GM21360 (cell line): ENCODE measurements at regions not wholly inside any gene's neighbourhood (a gene's known extent, or its start where the extent isn't known, plus 50 kb on each side); places are given as distances from the start of the nearest gene placed in this dataset.
"Not testable (repeated sequence)": the region's sequence is repeated elsewhere in the genome, so short reads cannot be mapped to it uniquely, and the experiment has no call there.

Source experiments
- ATAC-seq: cut with Tn5 transposase; IDR thresholded peaks from one replicate; pipeline ENCODE4 v1.9.1; 2021; ENCODE audit warnings: mild to moderate bottlenecking, moderate library complexity; ENCODE audit not compliant: unreplicated experiment

DNA sequence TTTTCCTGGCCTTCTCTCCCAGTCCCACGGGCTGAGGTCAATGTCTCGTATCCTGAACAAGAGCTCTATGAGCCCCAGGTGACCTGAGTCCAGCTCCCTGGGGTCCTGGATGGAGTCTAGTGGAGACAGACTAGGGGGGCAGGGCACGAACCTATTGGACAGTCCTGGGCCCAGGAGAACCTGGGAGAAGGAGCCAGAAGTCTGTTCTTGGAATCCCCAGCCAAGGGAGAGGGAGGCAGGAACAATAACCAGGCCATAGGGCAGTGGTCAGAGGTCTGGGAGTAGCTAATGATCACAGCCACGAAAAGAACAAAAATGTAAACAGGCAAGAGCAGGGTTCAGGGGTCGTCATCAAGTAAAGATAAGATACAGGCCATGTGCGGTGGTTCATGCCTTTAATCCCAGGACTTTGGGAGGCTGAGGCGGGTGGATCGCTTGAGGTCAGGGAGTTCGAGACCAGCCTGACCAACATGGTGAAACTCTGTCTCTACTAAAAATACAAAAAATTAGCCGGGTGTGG lies 60.8 kb downstream of the COPRS start:
- ATAC-seq: no peak

DNA sequence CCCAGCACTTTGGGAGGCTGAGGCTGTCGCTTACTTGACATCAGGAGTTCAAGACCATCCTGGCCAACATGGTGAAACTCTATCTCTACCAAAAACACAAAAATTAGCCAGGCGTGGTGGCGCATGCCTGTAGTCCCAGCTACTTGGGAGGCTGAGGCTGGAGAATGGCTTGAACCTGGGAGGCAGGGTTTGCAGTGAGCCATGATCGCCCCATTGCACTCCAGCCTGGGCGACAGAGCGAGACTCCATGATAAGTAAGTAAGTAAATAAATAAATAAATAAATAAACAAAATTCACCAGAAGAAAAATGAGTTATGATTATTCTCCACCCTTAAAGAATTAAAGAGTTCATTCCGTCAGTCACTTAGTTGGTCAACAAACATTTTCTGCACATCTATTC lies 63.1 kb downstream of the COPRS start:
- not testable (repeated sequence) for ATAC-seq

DNA sequence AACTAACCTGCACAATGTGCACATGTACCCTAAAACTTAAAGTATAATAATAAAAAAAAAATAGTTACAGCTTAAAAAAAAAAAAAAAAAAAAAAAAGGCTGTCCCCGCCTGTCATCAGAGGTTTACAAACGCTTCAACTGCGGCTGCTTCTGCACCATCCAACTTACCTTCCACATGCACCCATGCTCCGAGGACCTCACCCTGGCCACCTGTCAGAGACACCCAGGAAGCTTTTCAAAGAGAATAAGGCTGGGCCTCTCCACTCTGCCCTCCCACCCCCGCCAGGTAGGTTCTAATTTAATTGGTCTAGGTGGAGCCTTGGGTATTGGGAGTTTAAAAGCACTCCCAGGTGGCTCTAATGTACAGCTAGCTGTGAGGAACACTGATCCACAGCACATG lies 64.9 kb downstream of the COPRS start:
- no peak for ATAC-seq

DNA sequence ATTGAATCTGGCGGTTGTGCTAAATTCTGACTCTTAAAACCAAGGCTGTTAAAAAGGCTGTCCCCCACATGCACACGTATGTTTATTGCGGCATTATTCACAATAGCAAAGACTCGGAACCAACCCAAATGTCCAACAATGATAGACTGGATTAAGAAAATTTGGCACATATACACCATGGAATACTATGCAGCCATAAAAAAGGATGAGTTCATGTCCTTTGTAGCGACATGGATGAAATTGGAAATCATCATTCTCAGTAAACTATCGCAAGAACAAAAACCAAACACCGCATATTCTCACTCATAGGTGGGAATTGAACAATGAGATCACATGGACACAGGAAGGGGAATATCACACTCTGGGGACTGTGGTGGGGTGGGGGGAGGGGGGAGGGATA lies 65.4 kb downstream of the COPRS start:
- ATAC-seq: not testable (repeated sequence)

DNA sequence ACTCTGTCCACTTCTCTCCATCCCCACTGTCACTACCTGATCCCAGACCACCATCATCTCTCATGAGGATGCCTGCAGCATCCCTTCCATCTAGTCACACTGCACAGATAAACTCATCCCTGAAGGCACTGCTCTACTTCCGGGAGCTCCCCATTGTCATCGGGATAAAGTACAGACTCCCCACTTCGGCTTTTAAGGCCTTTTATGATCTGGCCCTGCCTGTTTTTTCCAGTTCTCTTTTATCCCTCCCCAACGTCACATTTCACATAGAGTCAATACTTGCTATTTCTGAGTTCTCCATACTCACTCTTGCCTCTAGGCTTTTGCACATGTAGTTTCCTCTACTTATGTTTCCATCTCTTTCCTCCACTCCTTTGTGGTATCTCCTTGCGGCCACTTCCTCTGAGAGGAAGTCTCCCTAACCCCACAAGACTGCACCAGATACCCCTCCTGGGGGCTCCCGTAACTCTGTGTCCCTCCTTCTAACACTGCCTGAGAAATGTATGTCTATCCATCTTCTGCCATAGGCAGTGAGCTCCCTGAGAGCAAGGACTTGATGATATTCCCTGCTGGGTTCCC lies 66.9 kb downstream of the COPRS start:
- no peak for ATAC-seq

DNA sequence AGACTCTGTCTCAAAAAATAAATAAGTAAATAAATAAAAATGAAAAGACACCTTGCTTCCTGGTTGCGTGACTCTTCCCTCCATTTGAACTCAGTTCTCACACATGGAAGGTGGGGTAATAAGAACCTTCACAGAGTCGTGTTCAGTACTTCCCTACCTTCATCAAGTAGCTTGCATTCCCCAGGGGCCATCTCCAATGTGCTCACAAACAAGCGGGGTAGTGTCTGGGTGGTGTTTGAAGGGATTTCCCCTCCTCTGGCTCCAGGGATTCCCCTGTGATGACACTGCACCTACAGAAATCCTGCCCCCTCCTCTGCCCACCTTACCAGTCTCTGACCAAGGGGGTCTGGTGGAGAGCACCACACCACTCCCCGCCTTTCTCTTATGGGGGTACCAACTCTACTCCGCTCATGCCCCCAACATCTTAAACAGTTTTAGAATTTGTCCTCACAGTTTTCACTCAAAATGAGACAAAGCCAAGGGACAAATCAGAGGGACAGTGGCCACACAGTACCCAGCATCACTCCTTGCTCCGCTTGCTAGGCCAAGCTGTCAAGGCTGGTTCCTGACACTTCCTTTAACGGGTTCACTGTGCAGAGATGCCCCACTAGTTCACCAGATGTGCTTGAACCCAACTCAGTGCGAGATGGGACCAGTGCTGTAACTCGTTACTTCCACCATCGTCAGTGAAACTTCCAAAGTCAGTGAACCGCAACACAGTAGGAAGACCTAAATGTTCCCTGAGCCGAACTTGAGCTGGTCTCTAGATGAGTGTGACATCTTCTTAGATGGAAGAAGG lies 69.1 kb downstream of the COPRS start:
- ATAC-seq: no peak

DNA sequence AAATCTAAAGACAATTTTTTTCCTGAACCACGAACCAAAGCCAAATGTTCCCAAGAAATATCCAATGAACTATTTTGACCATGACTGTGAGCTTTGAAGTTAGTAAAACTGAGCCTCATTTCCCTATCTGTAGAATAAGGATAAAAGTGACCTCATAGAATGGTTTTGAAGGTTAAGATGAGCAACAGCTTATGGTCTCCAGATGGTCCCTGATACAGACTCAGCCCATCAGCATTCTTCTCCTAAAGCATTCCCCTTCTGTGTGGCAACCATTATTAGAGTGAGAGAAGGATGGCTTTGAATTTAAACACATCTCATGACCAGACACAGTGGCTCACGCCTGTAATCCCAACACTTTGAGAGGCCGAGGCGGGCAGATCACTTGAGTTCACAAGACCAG lies 70.1 kb downstream of the COPRS start:
- ATAC-seq: no peak

DNA sequence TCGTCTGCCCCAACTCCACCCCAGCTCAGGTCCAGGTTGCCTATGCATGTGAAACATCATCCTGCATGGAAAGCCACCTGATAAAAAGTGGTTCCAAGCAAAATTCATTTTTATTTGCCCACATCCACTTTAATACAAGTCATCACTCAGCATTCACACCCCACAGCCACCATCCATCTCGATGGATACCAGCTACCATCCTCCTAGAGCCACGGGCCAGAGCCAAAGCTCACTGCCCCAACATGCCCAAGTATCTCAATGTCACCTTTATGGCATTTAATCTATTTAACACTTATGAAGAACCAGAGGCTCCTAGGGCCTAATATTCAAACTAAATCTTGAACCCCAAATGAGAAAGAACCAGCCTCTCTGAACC lies 70.5 kb downstream of the COPRS start:
- no peak for ATAC-seq

DNA sequence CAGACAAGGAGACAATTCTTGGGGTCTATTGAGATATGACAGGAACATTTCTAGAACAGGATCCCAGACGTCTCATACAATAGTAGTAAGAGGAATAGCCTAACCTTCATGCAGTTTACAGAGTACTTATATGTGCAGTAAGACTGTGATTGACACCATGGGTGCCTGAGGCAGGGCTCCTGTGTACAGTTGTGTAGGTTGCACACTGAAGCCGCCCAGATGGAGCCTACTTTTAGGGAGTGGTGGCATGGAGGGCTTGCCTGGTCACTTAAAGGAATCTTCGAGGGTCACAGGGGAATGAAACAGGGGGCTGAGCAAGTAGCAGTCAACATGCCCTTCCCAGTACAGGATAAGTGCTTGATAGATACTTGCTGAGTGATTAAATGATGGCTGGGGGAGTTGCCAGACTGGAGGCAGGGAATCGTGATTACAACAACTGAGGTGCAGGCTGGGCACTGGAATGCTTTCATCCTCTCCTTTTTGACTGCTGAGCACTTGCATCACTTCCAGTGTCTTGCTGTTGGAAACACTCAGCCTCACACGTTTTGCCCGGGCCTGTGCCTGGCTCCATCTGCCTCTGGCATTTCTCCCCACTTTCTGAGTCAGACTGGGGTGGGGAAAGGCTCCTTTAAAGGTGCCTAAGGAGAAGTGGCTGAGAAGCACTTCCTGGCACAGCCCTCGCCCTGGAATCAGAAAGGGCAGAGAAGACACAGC lies 71.0 kb downstream of the COPRS start:
- ATAC-seq: no peak

DNA sequence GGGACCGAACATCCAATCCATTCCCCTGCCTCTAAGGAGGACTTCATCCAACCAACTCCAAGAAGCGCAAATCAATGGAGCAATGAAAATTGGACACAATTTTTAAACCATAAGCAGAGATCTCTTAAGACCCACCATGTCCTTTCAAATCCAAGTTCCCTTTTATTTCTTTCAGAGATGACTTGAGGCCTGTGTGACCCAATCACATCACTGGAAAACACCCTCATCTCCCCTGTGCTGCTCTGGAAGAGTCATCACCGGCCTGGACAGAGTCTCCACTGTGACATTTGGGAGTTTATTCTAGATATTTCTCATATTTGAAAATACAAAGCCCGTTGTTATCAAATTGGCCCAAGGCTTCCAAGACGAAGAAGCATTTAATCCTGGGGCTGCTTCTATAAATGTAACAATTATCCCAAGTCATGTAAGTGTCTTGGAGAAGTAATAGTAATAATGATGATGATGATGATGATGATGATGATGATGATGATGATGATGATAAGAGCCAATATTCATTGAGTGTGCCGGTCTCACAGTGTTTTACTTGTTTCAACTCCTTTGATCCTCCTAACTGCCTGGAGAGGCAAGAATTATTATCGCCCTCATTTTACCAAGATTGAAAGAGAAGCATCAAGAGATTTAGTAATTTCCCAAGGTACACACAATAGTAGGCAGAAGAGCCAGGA lies 72.1 kb downstream of the COPRS start:
- no peak for ATAC-seq

DNA sequence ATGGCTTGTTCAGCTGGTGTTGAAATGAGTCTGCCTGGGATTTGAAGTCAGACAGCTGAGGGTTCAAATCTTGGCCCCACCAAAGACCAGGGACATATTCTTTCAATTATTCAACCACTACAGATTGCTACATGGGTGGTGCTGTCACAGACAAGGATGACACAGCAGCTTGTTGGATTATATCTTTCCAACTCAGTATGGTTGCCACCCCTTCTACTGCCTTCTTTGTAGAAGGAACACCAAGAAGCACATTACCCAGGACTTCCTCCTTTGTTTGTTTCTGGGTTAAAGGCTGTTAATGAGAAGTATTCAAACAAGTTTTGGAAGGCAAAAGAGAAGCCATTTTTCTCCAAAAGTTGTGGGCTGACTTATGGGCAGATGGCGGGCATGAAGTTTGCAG lies 78.6 kb downstream of the COPRS start:
- no peak for ATAC-seq

DNA sequence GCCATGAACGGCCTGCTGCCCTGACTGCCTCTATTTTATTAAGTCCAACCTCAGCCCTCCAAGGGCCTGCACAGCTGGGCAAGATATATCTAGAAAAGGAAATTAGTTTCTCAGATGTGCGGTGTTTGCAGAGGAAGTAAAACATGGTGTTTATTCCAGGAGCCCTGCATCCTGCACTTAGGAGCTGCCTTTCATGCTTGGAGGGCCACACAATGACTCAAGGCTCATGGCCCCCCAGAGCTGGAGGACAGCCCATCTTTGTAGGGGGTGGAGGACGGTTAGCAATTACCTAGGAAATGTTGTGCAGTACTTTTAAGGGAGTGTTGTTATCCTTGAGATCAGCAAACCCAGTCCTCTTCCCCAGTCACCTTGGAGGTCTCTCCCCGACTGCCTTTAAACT lies 80.5 kb downstream of the COPRS start:
- no peak for ATAC-seq

DNA sequence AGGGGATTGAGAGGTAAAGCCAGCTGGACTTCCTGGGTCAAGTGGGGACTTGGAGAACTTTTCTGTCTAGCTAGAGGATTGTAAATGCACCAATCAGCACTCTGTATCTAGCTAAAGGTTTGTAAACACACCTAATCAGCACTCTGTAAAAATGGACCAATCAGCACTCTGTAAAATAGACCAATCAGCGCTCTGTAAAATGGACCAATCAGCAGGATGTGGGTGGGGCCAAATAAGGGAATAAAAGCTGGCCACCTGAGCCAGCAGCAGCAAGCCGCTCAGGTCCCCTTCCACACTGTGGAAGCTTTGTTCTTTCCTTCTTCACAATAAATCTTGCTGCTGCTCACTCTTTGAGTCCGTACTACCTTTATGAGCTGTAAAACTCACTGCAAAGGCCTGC lies 87.7 kb downstream of the COPRS start:
- ATAC-seq: not testable (repeated sequence)

DNA sequence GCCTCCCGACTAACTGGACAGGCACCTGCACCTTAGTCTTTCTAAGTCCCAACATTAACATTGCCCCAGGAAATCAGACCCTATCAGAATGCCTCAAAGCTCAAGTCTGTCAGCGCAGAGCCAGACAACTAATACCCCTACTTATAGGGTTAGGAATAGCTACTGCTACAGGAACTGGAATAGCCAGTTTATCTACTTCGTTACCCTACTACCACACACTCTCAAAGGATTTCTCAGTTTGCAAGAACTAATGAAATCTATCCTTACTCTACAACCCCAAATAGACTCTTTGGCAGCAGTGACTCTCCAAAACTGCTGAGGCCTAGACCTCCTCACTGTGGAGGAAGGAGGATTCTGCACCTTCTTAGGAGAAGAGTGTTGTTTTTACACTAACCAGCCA lies 88.5 kb downstream of the COPRS start:
- not testable (repeated sequence) for ATAC-seq

DNA sequence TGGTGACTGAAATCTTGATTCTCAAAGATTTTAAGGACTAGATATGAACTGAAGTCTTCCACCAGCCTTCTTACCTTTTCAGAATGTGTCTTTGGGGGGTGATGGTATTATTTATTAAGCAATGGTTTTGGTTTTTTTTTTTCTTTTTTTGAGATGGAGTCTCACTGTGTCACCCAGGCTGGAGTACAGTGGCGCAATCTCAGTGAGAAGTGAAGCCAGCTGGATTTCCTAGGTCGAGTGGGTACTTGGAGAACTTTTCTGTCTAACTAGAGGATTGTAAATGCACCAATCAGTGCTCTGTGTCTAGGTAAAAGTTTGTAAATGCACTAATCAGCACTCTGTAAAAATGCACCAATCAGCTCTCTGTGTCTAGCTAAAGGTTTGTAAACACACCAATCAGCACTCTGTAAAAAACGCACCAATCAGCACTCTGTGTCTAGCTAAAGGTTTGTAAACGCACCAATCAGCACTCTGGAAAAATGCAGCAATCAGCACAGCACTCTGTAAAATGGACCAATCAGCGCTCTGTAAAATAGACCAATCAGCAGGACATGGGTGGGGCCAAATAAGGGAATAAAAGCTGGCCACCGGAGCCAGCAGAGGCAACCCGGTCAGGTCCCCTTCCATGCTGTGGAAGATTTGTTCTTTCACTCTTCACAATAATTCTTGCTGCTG lies 97.1 kb downstream of the COPRS start:
- ATAC-seq: not testable (repeated sequence)

DNA sequence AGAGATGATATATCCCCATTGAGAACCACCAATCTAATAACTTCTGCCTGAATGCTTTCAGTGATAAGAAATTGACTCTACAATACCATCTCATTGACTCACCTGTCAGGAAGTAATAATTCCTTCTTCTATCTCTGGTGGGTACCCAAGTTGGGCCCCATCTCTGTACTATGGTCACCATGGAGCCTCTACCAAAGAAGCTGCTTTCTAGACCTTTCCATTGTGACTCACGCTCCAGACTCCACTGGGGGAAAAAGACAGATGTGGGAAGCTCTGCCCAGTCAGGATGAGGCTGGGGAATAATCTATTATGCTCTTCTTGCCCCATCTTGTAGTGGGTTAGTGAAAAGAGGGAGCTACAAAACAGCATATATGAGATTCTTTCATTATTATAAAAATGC lies 100.4 kb downstream of the COPRS start:
- ATAC-seq: no peak

DNA sequence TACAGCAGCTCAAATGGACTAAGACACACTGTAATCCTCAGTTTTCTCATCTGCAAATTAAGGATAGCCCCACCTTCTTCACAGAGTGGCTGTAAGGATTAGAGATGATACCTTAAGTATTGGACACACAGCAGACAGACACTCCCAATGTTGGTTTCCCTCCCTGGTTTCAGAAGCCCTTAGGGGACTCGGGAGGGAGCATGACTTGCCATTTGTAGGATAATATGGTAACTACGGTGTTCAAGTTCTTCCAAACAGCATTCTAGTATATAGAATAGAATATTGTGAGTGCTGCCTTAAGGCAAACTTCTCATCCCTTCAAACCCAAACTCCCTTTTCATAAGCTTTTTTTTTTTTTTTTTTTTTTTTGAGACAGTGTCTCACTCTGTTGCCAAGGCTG lies 101.9 kb downstream of the COPRS start:
- ATAC-seq: no peak

DNA sequence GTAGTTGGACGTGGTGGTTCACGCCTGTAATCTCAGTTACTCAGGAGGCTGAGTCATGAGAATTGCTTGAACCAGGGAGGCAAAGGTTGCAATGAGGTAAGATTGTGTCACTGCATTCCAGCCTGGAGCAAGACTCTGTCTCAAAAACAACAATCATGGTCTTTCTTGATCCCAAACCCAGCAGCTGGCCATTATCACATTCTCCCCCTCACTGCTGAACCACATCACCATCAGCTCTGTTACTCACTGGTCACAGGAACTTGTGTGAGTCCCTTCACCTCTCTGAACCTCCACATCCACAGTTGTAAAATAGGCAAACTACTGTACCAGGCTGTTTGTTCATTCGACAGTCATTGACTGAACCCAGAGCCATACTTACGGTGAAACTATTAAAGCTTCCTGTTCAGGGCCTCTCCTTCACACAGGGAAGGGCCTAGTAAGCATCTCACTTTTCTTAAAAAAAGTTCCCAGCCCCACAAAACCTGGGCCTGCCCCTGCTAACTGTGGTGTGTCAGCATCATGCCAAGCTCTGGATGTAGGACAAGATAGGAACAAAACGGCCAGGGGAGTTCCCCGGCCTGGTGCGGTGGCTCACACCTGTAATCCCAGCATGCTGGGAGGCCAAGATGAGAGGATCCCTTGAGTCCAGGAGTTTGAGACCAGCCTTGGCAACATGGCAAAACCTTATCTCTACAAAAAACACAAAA lies 104.7 kb downstream of the COPRS start:
- ATAC-seq: no peak

DNA sequence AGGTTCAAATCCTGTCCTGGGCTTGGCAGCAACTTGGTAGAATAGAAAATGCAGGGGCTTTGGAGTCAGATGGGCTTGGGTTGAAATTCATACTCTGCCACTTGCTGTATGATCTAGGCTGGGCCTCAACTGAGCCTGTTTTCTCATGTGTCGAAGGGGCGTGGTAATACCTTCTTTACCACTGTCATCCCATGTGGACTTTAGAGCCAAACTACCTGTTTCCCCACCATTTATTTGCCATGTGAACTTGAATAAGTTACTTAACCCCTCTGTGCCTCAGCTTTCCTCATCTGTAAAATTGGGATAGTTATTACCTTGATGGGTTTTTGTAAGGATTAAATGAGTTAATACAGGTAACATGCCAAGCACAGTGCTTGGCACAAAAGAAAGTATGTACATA lies 106.0 kb downstream of the COPRS start:
- ATAC-seq: no peak

DNA sequence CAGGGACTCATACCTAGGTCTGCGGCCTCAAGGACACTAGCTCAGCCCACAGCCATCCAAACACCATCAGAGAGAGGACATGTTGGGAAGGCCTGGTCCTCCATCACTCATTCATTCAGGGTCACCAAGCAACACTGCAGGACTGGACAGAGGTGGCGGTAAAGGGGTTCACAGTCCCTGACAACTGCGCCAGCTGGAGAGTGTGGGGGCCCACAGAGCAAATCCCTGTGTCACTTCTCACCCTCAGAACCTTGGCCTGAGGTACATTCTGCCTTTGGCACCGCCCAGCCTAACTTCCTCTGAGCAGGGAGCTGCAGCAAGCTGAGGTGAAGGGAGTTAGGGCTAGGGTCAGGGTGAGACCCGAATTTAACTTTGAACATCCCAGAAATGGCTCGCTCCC lies 106.5 kb downstream of the COPRS start:
- no peak for ATAC-seq
